RWPE1 (cell line): ENCODE measurements at regions not wholly inside any gene's neighbourhood (a gene's known extent, or its start where the extent isn't known, plus 50 kb on each side); places are given as distances from the start of the nearest gene placed in this dataset.
"Not testable (repeated sequence)": the region's sequence is repeated elsewhere in the genome, so short reads cannot be mapped to it uniquely, and the experiment has no call there.

Source experiments
- CTCF ChIA-PET: fragments of 350-600 bp; sonication (Branson Sonifier 250); formaldehyde crosslinking; extraction: SDS; loops from one replicate; lab custom pipeline; 2021; lab: Yijun Ruan, JAX
- POLR2A ChIA-PET: fragments of 400-600 bp; formaldehyde crosslinking; extraction: SDS; loops from one replicate; lab custom pipeline; 2020; ENCODE audit warnings: antibody characterized with exemption; ENCODE audit not compliant: low non-redundant PET; lab: Yijun Ruan, JAX
- DNase-seq: peaks from one replicate; pipeline ENCODE4 v3.0.0; 2012; ENCODE audit warnings: low spot score
- H3K27ac ChIP-seq: fragments of 450-650 bp; 2 replicates; pipeline ENCODE4 v1.5.1; 2017
- TF ChIP-seq, protein P1 (sequence below): fragments of 450-650 bp; conservative IDR thresholded peaks from 2 replicates; pipeline ENCODE4 v1.5.1; 2017; ENCODE audit warnings: low read depth, mild to moderate bottlenecking

DNA sequence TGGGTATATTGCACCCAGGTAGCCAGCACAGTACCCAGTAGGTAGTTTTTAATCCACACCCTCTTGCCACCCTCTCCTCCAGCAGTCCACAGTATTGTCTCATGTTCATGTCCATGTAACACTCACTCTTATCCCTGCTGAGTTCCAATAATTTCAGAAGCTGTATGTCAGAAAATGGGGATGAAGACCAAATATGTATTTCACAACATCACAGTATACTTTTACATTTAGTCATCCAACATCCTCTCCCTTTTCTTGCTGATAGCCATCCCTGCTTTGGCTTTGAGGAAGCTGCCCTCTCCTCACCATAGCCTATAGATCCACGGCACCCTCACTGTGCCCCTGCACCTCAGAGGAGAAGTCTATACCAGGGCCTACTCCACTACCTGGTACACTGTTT is 126.0 kb upstream of the LDB2 start:
- H3K27ac ChIP-seq = no peak overlapping the region
- ChIA-PET CTCF (interaction anchor here (0.6 kb wide), 1 partner anchor 64 kb away, joined by 5 read pairs; no protein-coding TSS in a partner anchor), POLR2A (no interaction called here)
- TF ChIP-seq, protein P1, sequence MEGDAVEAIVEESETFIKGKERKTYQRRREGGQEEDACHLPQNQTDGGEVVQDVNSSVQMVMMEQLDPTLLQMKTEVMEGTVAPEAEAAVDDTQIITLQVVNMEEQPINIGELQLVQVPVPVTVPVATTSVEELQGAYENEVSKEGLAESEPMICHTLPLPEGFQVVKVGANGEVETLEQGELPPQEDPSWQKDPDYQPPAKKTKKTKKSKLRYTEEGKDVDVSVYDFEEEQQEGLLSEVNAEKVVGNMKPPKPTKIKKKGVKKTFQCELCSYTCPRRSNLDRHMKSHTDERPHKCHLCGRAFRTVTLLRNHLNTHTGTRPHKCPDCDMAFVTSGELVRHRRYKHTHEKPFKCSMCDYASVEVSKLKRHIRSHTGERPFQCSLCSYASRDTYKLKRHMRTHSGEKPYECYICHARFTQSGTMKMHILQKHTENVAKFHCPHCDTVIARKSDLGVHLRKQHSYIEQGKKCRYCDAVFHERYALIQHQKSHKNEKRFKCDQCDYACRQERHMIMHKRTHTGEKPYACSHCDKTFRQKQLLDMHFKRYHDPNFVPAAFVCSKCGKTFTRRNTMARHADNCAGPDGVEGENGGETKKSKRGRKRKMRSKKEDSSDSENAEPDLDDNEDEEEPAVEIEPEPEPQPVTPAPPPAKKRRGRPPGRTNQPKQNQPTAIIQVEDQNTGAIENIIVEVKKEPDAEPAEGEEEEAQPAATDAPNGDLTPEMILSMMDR = no peak
- no peak for DNase-seq

DNA sequence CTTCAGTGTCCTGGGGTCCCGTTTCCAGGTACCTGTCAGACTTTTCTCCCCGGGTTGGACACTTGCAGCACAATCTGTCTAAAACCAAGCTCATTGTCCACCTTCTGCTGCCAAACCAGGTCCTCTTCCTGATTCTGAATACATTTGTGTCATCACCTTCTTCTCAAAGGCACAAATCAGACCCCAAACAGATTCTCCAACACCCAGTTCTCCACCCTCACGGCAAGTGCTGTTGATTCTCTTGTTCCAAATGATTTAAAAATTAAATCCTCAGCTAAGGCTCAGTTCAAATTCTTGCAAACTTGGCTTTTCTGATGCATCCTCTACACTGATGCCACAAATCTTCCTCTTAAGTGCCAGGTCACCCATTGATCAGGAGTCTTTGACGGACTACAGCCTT is 122.5 kb upstream of the LDB2 start:
- POLR2A ChIA-PET = no interaction called here

DNA sequence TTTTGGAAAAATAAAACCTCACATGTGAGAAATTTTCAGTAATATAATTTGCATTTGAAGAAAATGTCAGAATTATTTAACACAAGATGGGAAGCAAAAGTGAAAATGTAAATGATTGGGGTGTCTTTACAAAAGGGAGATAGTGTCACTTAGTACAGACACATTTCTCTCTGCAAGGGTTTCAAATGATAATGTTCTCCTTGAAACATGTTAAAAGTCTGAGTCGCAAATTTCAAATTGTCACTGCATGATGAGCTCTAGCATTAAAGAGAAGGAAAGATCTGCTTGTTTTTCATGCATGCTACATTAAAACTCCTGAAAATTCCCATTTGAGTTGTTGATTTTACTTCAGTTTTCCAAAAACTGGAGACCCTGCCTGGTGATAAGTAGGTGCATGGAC is 122.0 kb upstream of the LDB2 start:
- H3K27ac ChIP-seq = no peak overlapping the region
- POLR2A ChIA-PET = no interaction called here
- DNase-seq = no peak
- CTCF ChIA-PET = no interaction called here
- TF ChIP-seq, protein P1 = no peak

More for the DNA sequence above, 122.5 kb upstream of the LDB2 start:
- TF ChIP-seq, protein P1 = no peak
- DNase-seq = no peak
- no peak overlapping the region for H3K27ac ChIP-seq
- CTCF ChIA-PET = interaction anchor here (0.6 kb wide), 1 partner anchor 276 kb away, joined by 3 read pairs; no protein-coding TSS in a partner anchor

DNA sequence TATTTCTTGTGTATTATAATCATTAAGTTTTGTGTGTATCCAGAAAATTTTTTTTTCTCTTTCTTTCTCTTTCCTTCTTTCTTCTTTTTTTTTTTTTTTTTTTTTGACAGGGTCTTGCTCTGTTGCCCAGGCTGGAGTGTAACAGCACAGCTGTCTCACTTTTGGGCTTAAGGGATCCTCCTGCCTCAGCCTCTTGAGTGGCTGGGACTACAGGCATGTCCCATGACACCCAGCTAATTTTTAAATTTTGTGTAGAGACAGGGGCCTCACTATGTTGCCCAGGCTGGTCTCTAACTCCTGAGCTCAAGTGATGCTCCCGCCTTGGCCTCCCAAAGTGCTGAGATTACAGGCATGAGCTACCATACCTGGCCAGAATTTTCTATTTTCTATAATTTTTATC is 120.2 kb upstream of the LDB2 start:
- H3K27ac ChIP-seq, DNase-seq, POLR2A ChIA-PET, CTCF ChIA-PET: not testable (repeated sequence)

DNA sequence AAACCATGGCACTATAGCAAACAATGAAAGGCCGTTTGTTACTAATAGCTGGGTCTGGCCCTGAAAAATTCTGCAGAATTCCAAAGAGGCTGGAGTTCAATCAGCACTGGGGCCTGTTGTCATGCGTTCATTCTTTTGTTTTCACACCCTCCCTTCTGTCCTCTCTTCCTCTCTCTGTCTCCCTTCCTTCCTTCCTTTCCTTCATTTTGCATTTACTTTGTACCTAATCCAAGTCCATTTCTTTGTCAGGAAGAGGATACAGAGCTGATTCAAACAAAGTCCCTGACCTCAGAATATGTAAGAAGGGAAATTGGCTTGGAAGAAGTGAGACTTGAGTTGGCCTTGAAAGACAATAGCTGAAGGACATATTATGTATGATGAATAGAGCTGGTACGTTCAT is 119.6 kb upstream of the LDB2 start:
- DNase-seq = no peak
- POLR2A ChIA-PET = no interaction called here
- no peak overlapping the region for H3K27ac ChIP-seq
- CTCF ChIA-PET = no interaction called here
- TF ChIP-seq, protein P1 = no peak

DNA sequence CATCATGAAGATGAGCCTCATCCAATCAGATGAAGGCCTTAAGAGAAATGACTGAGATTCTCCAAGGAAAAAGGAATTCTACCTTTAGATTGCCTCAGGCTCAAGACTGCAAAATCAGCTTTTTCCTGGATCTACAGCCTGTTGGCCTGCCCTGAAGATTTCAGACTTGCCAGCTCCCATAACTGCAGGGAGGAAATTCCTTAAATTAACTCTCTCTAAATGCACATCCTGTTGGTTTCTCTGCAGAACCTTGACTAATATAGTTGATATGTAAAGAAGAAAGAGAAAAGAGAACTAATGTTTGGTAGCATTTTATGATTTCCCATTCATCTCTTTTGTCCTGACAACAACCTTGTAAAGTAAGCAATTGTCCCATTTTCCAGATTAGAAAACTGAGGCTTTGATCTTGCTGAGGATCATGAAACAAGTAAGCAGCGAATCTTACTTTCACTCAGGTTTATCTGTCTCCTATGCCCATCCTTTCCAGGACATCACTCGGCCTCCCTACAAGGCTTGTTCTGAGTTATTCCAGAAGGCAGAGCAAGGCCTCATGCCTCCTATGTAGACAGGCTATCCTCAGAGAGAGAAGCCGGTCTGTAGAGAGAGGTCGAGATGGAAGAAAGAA is 115.0 kb upstream of the LDB2 start:
- ChIA-PET CTCF (interaction anchor here (0.6 kb wide), 1 partner anchor 230 kb away, joined by 3 read pairs; no protein-coding TSS in a partner anchor), POLR2A (no interaction called here)
- no peak for DNase-seq

DNA sequence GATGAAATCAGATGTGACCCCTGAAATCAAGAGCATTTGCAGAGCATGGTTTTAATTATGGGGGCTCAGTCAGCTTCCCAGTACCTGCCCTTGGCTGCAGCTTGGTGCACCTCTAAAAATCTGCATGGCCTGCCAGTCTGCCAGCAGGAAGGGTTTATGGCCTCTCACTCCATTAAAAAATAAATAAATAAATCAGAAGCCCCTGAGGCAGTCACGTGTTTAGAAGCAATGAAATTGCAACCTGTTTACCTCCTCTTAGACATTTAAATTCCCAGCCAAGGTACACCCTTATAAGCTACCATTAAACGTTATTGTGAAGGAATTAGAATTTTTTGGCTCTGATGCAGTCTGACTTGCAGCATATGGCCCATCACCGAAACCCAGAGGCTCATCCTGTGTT is 114.0 kb upstream of the LDB2 start:
- no peak for DNase-seq
- TF ChIP-seq, protein P1 = no peak
- no peak overlapping the region for H3K27ac ChIP-seq
- CTCF ChIA-PET = no interaction called here
- POLR2A ChIA-PET = no interaction called here

More for the DNA sequence above, 115.0 kb upstream of the LDB2 start:
- H3K27ac ChIP-seq = no peak overlapping the region
- TF ChIP-seq, protein P1 = no peak
